Body of pancreas (tissue), 4 donors: ENCODE measurements at regions not wholly inside any gene's neighbourhood (a gene's known extent, or its start where the extent isn't known, plus 50 kb on each side); places are given as distances from the start of the nearest gene placed in this dataset.

Source experiments
- CTCF ChIP-seq, 7 experiments: fragments of 450-650 bp in 4 of 7; fragments of 200-600 bp in 3 of 7; sonication (generic) in 3 of 7; IDR thresholded peaks; one replicate each; pipeline ENCODE4 v1.5.1; 2016 to 2019; ENCODE audit warnings: antibody characterized with exemption in 7 of 7
- POLR2A ChIP-seq, 3 donors: fragments of 450-650 bp; IDR thresholded peaks; one replicate each; pipeline ENCODE4 v1.6.1; 2016; ENCODE audit warnings: antibody characterized with exemption in 3 of 3, mild to moderate bottlenecking in 2 of 3

GRCh38 chr3:135678386-135678785 lies 287.1 kb upstream of the PPP2R3A start:
- TF ChIP-seq POLR2A (IDR thresholded peaks at IDR 0.05) (no peak), CTCF (IDR thresholded peaks at IDR 0.05) (no peak)
